ENCODE measurements at regions not wholly inside any gene's neighbourhood (a gene's known extent, or its start where the extent isn't known, plus 50 kb on each side); places are given as distances from the start of the nearest gene placed in this dataset.

DNA sequence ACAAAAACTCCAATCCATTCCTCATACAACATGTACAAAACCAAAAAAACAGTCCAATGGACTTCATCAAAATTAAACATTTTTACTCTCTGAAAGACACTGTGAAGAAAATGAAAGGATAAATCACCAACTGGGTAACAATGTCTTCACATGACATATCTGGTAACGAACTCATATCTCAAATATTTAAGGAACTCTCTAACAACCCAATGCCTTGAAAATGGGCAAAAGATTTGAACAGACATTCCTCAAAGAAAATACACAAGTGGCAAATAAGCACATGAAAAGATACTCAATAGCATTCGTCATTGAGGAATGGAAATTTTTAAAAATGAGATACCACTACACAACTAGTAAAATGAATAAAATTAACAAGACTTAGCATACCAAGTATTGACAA lies 198.7 kb upstream of the RASSF8 start:
- Histone ChIP-seq H3K4me3 (ENCODE audit: low read length) (no peak overlapping the region), H3K36me3 (replicated peaks; ENCODE audit: insufficient read depth, low read length) (no peaks in the 10 kb centered on the region), H4K20me1 (ENCODE audit: insufficient read depth, low read length) (no peaks in the 10 kb centered on the region), H3K27me3 (replicated peaks; ENCODE audit: insufficient read depth, low read length) (no peaks in the 10 kb centered on the region), H3K4me1 (ENCODE audit: low read length) (no peaks in the 10 kb centered on the region), H3F3A (ENCODE audit: insufficient read depth, low read length) (no peaks in the 10 kb centered on the region), H3K9me3 (replicated peaks; ENCODE audit: insufficient read depth, low read length) (no peaks in the 10 kb centered on the region), H2AFZ (ENCODE audit: low read length) (no peak overlapping the region), H3K79me2 (ENCODE audit: low read length) (no peaks in the 10 kb centered on the region), H3K9me2 (replicated peaks; ENCODE audit: insufficient read depth, low read length) (no peaks in the 10 kb centered on the region), H3K27ac (ENCODE audit: low read length) (no peak overlapping the region), H3K4me2 (ENCODE audit: low read depth, low read length) (no peak overlapping the region), H3K9ac (ENCODE audit: low read length) (no peak overlapping the region)
- TF ChIP-seq, protein P1, sequence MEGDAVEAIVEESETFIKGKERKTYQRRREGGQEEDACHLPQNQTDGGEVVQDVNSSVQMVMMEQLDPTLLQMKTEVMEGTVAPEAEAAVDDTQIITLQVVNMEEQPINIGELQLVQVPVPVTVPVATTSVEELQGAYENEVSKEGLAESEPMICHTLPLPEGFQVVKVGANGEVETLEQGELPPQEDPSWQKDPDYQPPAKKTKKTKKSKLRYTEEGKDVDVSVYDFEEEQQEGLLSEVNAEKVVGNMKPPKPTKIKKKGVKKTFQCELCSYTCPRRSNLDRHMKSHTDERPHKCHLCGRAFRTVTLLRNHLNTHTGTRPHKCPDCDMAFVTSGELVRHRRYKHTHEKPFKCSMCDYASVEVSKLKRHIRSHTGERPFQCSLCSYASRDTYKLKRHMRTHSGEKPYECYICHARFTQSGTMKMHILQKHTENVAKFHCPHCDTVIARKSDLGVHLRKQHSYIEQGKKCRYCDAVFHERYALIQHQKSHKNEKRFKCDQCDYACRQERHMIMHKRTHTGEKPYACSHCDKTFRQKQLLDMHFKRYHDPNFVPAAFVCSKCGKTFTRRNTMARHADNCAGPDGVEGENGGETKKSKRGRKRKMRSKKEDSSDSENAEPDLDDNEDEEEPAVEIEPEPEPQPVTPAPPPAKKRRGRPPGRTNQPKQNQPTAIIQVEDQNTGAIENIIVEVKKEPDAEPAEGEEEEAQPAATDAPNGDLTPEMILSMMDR (IDR thresholded peaks at IDR 0.05; ENCODE audit: low read length): no peak
- TF ChIP-seq EZH2phosphoT487 (IDR thresholded peaks at IDR 0.05; ENCODE audit: low read length) (no peak), EZH2 (optimal IDR thresholded peaks at IDR 0.05; ENCODE audit: low read depth, low read length) (no peak)
- no peak for DNase-seq

DNA sequence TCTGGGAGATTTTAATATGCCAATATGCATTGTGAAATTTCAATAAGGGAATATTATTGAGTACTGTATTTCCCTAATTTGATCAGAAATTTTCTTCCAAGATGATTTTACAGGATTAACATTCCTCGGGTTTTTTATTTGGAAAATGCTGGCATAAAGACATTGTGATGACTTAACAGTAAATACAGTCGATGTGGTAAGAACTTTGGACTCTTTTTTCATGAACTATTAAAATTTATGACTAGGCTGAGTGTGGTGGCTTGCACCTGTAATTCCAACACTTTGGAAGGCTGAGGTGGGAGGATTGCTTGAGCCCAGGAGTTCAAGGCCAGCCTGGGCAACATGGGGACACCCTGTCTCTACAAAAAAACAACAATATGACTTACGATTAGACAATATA lies 197.1 kb upstream of the RASSF8 start:
- Histone ChIP-seq H2AFZ (ENCODE audit: low read length) (no peak overlapping the region), H3K4me2 (ENCODE audit: low read depth, low read length) (no peak overlapping the region), H3K27me3 (replicated peaks; ENCODE audit: insufficient read depth, low read length) (no peaks in the 10 kb centered on the region), H3K4me1 (ENCODE audit: low read length) (no peaks in the 10 kb centered on the region), H3K9me3 (replicated peaks; ENCODE audit: insufficient read depth, low read length) (no peaks in the 10 kb centered on the region), H3F3A (ENCODE audit: insufficient read depth, low read length) (no peaks in the 10 kb centered on the region), H3K36me3 (replicated peaks; ENCODE audit: insufficient read depth, low read length) (no peaks in the 10 kb centered on the region), H3K9ac (ENCODE audit: low read length) (no peak overlapping the region), H3K27ac (ENCODE audit: low read length) (no peak overlapping the region), H3K4me3 (ENCODE audit: low read length) (no peak overlapping the region), H3K9me2 (replicated peaks; ENCODE audit: insufficient read depth, low read length) (no peaks in the 10 kb centered on the region), H3K79me2 (ENCODE audit: low read length) (no peaks in the 10 kb centered on the region), H4K20me1 (ENCODE audit: insufficient read depth, low read length) (no peaks in the 10 kb centered on the region)
- TF ChIP-seq, protein P1 (IDR thresholded peaks at IDR 0.05; ENCODE audit: low read length): no peak
- TF ChIP-seq EZH2phosphoT487 (IDR thresholded peaks at IDR 0.05; ENCODE audit: low read length) (no peak), EZH2 (optimal IDR thresholded peaks at IDR 0.05; ENCODE audit: low read depth, low read length) (no peak)
- DNase-seq: no peak

DNA sequence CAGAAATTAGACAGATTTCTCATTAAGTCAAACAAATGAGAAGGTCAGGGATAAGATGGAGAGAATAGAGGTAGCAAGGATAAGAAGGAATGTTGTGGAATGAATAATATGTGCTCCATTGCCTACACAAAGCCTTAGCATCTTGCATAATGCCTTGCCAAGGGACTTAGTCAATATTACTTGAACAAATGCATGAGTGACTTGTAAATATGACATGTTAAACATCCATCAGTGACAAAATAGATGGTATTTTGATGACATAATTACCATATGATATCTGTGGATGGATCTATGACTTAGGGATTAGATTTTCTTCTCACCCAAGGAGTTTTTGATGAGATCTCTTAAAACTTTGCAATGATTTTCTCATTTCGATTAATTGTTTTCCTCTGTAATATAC lies 194.1 kb upstream of the RASSF8 start:
- Histone ChIP-seq H4K20me1 (ENCODE audit: insufficient read depth, low read length) (no peaks in the 10 kb centered on the region), H3K9me2 (replicated peaks; ENCODE audit: insufficient read depth, low read length) (no peaks in the 10 kb centered on the region), H3K9ac (ENCODE audit: low read length) (no peak overlapping the region), H3K4me1 (ENCODE audit: low read length) (no peaks in the 10 kb centered on the region), H3K4me3 (ENCODE audit: low read length) (no peak overlapping the region), H3K36me3 (replicated peaks; ENCODE audit: insufficient read depth, low read length) (no peaks in the 10 kb centered on the region), H3K9me3 (replicated peaks; ENCODE audit: insufficient read depth, low read length) (no peaks in the 10 kb centered on the region), H3K4me2 (ENCODE audit: low read depth, low read length) (no peak overlapping the region), H3K27ac (ENCODE audit: low read length) (no peak overlapping the region), H3K27me3 (replicated peaks; ENCODE audit: insufficient read depth, low read length) (no peaks in the 10 kb centered on the region), H3F3A (ENCODE audit: insufficient read depth, low read length) (no peaks in the 10 kb centered on the region), H2AFZ (ENCODE audit: low read length) (no peak overlapping the region), H3K79me2 (ENCODE audit: low read length) (no peaks in the 10 kb centered on the region)
- DNase-seq: no peak
- no peak for TF ChIP-seq EZH2phosphoT487 (IDR thresholded peaks at IDR 0.05; ENCODE audit: low read length)
- TF ChIP-seq, protein P1 (IDR thresholded peaks at IDR 0.05; ENCODE audit: low read length): no peak
- TF ChIP-seq EZH2 (optimal IDR thresholded peaks at IDR 0.05; ENCODE audit: low read depth, low read length): no peak

Measured in MM.1S (cell line).